ENCODE measurements at regions not wholly inside any gene's neighbourhood (a gene's known extent, or its start where the extent isn't known, plus 50 kb on each side); places are given as distances from the start of the nearest gene placed in this dataset.

- Histone ChIP-seq H4K20me1 (replicated peaks; ENCODE audit: control insufficient read depth, extremely low read depth, insufficient read depth, low read length) (no peaks in the 10 kb centered on the region), H3K4me3 (replicated peaks in 1 of 3; ENCODE audit: insufficient read depth in 1 of 3, low read depth in 1 of 3, low read length in 3 of 3) (no peak overlapping the region), H3K4me1 (ENCODE audit: control insufficient read depth, extremely low read depth, insufficient read depth, low read length) (no peaks in the 10 kb centered on the region), H3K9ac (replicated peaks; ENCODE audit: extremely low read depth, insufficient read depth, low read length) (no peak overlapping the region), H3K36me3 (ENCODE audit: control insufficient read depth in 2 of 2, extremely low read depth in 1 of 2, insufficient read depth in 2 of 2, low read length in 2 of 2) (no peaks in the 10 kb centered on the region), H2AFZ (ENCODE audit: low read depth, low read length) (no peak overlapping the region), H3K4me2 (ENCODE audit: insufficient read depth, low read length) (no peak overlapping the region), H3K27me3 (ENCODE audit: control insufficient read depth in 2 of 2, insufficient read depth in 2 of 2, low read length in 2 of 2) (no peaks in the 10 kb centered on the region), H3K9me3 (replicated peaks; ENCODE audit: control insufficient read depth, insufficient read depth, low read length) (no peaks in the 10 kb centered on the region), H3K9me1 (replicated peaks; ENCODE audit: control insufficient read depth, extremely low read depth, insufficient read depth, low read length) (no peaks in the 10 kb centered on the region), H3K27ac (ENCODE audit: insufficient read depth, low read depth, low read length) (no peak overlapping the region), H3K79me2 (ENCODE audit: control insufficient read depth, insufficient read depth, low read length) (no peaks in the 10 kb centered on the region)
- intact Hi-C loops (cut with micrococcal nuclease): no loop called here
- TF ChIP-seq POLR2A (IDR thresholded peaks at IDR 0.05; ENCODE audit: low read depth, low read length) (no peak), EZH2 (IDR thresholded peaks at IDR 0.05; ENCODE audit: borderline replicate concordance, low read depth, low read length, severe bottlenecking) (no peak), CTCF (IDR thresholded peaks at IDR 0.05; ENCODE audit: extremely low read depth in 1 of 2, insufficient read depth in 1 of 2, low read depth in 1 of 2, low read length in 2 of 2) (no peak), MYC (IDR thresholded peaks at IDR 0.05; ENCODE audit: low read depth, low read length) (no peak), JUN (IDR thresholded peaks at IDR 0.05; ENCODE audit: borderline replicate concordance, insufficient read depth, insufficient read length, low read depth) (no peak), POLR2AphosphoS5 (IDR thresholded peaks at IDR 0.05; ENCODE audit: insufficient read depth, low read depth, low read length) (no peak), FOS (IDR thresholded peaks at IDR 0.05; ENCODE audit: borderline replicate concordance, insufficient read depth, low read length) (no peak), GATA2 (IDR thresholded peaks at IDR 0.05; ENCODE audit: insufficient read depth, insufficient read length, low read depth, low read length) (no peak)
- TF ChIP-seq, protein P1, sequence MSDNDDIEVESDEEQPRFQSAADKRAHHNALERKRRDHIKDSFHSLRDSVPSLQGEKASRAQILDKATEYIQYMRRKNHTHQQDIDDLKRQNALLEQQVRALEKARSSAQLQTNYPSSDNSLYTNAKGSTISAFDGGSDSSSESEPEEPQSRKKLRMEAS (IDR thresholded peaks at IDR 0.05; ENCODE audit: insufficient read depth, insufficient read length): no peak
- dilution Hi-C loops (cut with MboI; ENCODE audit: extremely low pct_ligation_motif_present, low sequenced_read_pairs): no loop called here
- no peak for DNase-seq (ENCODE audit: low read depth, low spot score)
- ChIA-PET POLR2A (no interaction called here), CTCF (interaction anchor here (1.1 kb wide), 1 partner anchor 29 kb away, joined by 3 read pairs; no protein-coding TSS in a partner anchor)
- no peak for FAIRE-seq
- BruUV-seq (replicated peaks): no TSS peak
These were observed 178.0 kb downstream of the RND3 start for GRCh38 chr2:150309311-150310080.
